ENCODE measurements at regions not wholly inside any gene's neighbourhood (a gene's known extent, or its start where the extent isn't known, plus 50 kb on each side); places are given as distances from the start of the nearest gene placed in this dataset.

GRCh38 chr10:8151086-8151485 lies 96.6 kb downstream of the GATA3 start:
- Mint-ChIP-seq H3K27ac (ENCODE audit: unreplicated experiment) (no peak overlapping the region), H3K4me3 (ENCODE audit: unreplicated experiment) (no peak overlapping the region), H3K27me3 (ENCODE audit: low read depth, unreplicated experiment) (peaks cover 2% of the 10 kb centered on the region), H3K9me3 (ENCODE audit: unreplicated experiment) (no peaks in the 10 kb centered on the region), H3K4me1 (ENCODE audit: low read depth, unreplicated experiment) (peaks cover 11% of the 10 kb centered on the region), H3K36me3 (ENCODE audit: low read depth, unreplicated experiment) (no peaks in the 10 kb centered on the region)
- Histone ChIP-seq H3K9ac (ENCODE audit: low read length) (no peak overlapping the region), H3K36me3 (ENCODE audit: insufficient read depth, low read length) (no peaks in the 10 kb centered on the region), H3K27ac (ENCODE audit: low read depth, low read length) (no peak overlapping the region), H3K27me3 (ENCODE audit: insufficient read depth, low read length) (no peaks in the 10 kb centered on the region), H3K4me3 (ENCODE audit: insufficient read depth, low read depth, low read length) (no peak overlapping the region), H3K9me3 (ENCODE audit: insufficient read depth, low read depth, low read length) (no peaks in the 10 kb centered on the region), H2AFZ (ENCODE audit: low read depth, low read length) (no peak overlapping the region), H3K79me2 (ENCODE audit: insufficient read depth, low read length) (no peaks in the 10 kb centered on the region), H3K4me2 (ENCODE audit: low read length) (no peak overlapping the region), H4K20me1 (ENCODE audit: insufficient read depth, low read length) (no peaks in the 10 kb centered on the region), H3K4me1 (ENCODE audit: insufficient read depth, low read length) (peaks cover 3% of the 10 kb centered on the region)
- no peak for TF ChIP-seq EZH2 (IDR thresholded peaks at IDR 0.05; ENCODE audit: insufficient read depth, low read length)
- no peak for TF ChIP-seq CTCF (IDR thresholded peaks at IDR 0.05; ENCODE audit: insufficient read depth, low read depth, low read length)
- DNase-seq (ENCODE audit: low read depth) (no peak), FAIRE-seq (no peak)

DNA sequence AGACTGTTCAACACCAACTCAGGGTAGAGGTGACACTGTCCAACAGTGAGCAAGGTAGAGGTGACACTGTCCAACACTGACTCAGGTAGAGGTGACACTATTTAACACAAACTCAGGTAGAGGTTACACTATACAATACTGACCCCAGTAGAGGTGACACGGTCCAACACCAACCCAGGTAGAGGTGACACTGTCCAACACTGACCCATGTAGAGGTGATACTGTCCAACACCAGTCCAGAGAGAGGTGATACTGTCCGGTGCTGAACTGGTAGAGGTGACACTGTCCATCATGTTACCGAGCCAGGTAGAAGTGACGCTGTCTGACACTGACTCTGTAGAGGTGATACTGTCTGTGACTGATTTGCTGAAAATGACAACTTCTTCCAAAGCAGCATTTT lies 102.4 kb downstream of the GATA3 start:
- Histone ChIP-seq H3K4me2 (ENCODE audit: low read length) (no peak overlapping the region), H2AFZ (ENCODE audit: low read depth, low read length) (no peak overlapping the region), H3K4me3 (ENCODE audit: insufficient read depth, low read depth, low read length) (no peak overlapping the region), H3K27ac (ENCODE audit: low read depth, low read length) (no peak overlapping the region), H3K9ac (ENCODE audit: low read length) (no peak overlapping the region), H4K20me1 (ENCODE audit: insufficient read depth, low read length) (no peaks in the 10 kb centered on the region), H3K79me2 (ENCODE audit: insufficient read depth, low read length) (no peaks in the 10 kb centered on the region), H3K9me3 (ENCODE audit: insufficient read depth, low read depth, low read length) (no peaks in the 10 kb centered on the region), H3K27me3 (ENCODE audit: insufficient read depth, low read length) (no peaks in the 10 kb centered on the region), H3K36me3 (ENCODE audit: insufficient read depth, low read length) (no peaks in the 10 kb centered on the region), H3K4me1 (ENCODE audit: insufficient read depth, low read length) (peaks cover 9% of the 10 kb centered on the region)
- no peak for DNase-seq (ENCODE audit: low read depth)
- Mint-ChIP-seq H3K4me3 (ENCODE audit: unreplicated experiment) (no peak overlapping the region), H3K27ac (ENCODE audit: unreplicated experiment) (no peak overlapping the region), H3K36me3 (ENCODE audit: low read depth, unreplicated experiment) (no peaks in the 10 kb centered on the region), H3K27me3 (ENCODE audit: low read depth, unreplicated experiment) (peaks cover 12% of the 10 kb centered on the region), H3K4me1 (ENCODE audit: low read depth, unreplicated experiment) (peaks cover 8% of the 10 kb centered on the region), H3K9me3 (ENCODE audit: unreplicated experiment) (peaks cover 4% of the 10 kb centered on the region)
- TF ChIP-seq CTCF (IDR thresholded peaks at IDR 0.05; ENCODE audit: insufficient read depth, low read depth, low read length) (no peak), EZH2 (IDR thresholded peaks at IDR 0.05; ENCODE audit: insufficient read depth, low read length) (no peak)
- FAIRE-seq: no peak

- peak; percentile 23 for DNase-seq (ENCODE audit: low read depth)
- Histone ChIP-seq H3K4me3 (ENCODE audit: insufficient read depth, low read depth, low read length) (no peak overlapping the region), H3K9ac (ENCODE audit: low read length) (no peak overlapping the region), H3K4me1 (ENCODE audit: insufficient read depth, low read length) (peaks cover 9% of the 10 kb centered on the region), H3K4me2 (ENCODE audit: low read length) (peak overlapping the region; percentile 10), H3K27ac (ENCODE audit: low read depth, low read length) (no peak overlapping the region), H3K9me3 (ENCODE audit: insufficient read depth, low read depth, low read length) (no peaks in the 10 kb centered on the region), H3K27me3 (ENCODE audit: insufficient read depth, low read length) (no peaks in the 10 kb centered on the region), H3K79me2 (ENCODE audit: insufficient read depth, low read length) (no peaks in the 10 kb centered on the region), H2AFZ (ENCODE audit: low read depth, low read length) (peak overlapping the region; percentile 23), H4K20me1 (ENCODE audit: insufficient read depth, low read length) (no peaks in the 10 kb centered on the region), H3K36me3 (ENCODE audit: insufficient read depth, low read length) (no peaks in the 10 kb centered on the region)
- Mint-ChIP-seq H3K36me3 (ENCODE audit: low read depth, unreplicated experiment) (no peaks in the 10 kb centered on the region), H3K4me1 (ENCODE audit: low read depth, unreplicated experiment) (peaks cover 8% of the 10 kb centered on the region), H3K27me3 (ENCODE audit: low read depth, unreplicated experiment) (peaks cover 10% of the 10 kb centered on the region), H3K4me3 (ENCODE audit: unreplicated experiment) (no peak overlapping the region), H3K9me3 (ENCODE audit: unreplicated experiment) (peaks cover 4% of the 10 kb centered on the region), H3K27ac (ENCODE audit: unreplicated experiment) (no peak overlapping the region)
- TF ChIP-seq CTCF (IDR thresholded peaks at IDR 0.05; ENCODE audit: insufficient read depth, low read depth, low read length) (no peak), EZH2 (IDR thresholded peaks at IDR 0.05; ENCODE audit: insufficient read depth, low read length) (no peak)
- no peak for FAIRE-seq
These were observed 103.9 kb downstream of the GATA3 start for GRCh38 chr10:8158193-8159071.
